ENCODE measurements at regions not wholly inside any gene's neighbourhood (a gene's known extent, or its start where the extent isn't known, plus 50 kb on each side); places are given as distances from the start of the nearest gene placed in this dataset.
A peak's percentile ranks its signal among the peaks of the same experiment; 100 is the strongest.
"Not testable (repeated sequence)": the region's sequence is repeated elsewhere in the genome, so short reads cannot be mapped to it uniquely, and the experiment has no call there.

GRCh38 chr3:75248974-75249373 lies 415.2 kb upstream of the FRG2C start:
- no peak for DNase-seq

GRCh38 chr3:75254685-75255084 lies 409.4 kb upstream of the FRG2C start:
- no peak for DNase-seq

GRCh38 chr3:75258825-75259683 lies 405.1 kb upstream of the FRG2C start:
- DNase-seq, result peak; percentile 6

GRCh38 chr3:75260975-75261374 lies 403.2 kb upstream of the FRG2C start:
- not testable (repeated sequence) for DNase-seq

- DNase-seq, result no peak
Observed at GRCh38 chr3:75262661-75263060, 401.5 kb upstream of the FRG2C start.

- DNase-seq, result no peak
Observed at GRCh38 chr3:75265897-75266296, 398.2 kb upstream of the FRG2C start.

GRCh38 chr3:75268576-75268975 lies 395.6 kb upstream of the FRG2C start:
- DNase-seq, result not testable (repeated sequence)

- DNase-seq, result not testable (repeated sequence)
Observed at GRCh38 chr3:75272237-75272636, 391.9 kb upstream of the FRG2C start.

GRCh38 chr3:75272691-75273090 lies 391.4 kb upstream of the FRG2C start:
- DNase-seq, result no peak

- not testable (repeated sequence) for DNase-seq
Observed at GRCh38 chr3:75285531-75286148, 378.5 kb upstream of the FRG2C start.

- not testable (repeated sequence) for DNase-seq
Observed at GRCh38 chr3:75288972-75289574, 375.1 kb upstream of the FRG2C start.

- DNase-seq, result no peak
Observed at GRCh38 chr3:75294124-75294523, 370.0 kb upstream of the FRG2C start.

- DNase-seq, result no peak
Observed at GRCh38 chr3:75295013-75295412, 369.1 kb upstream of the FRG2C start.

GRCh38 chr3:75296858-75297257 lies 367.3 kb upstream of the FRG2C start:
- DNase-seq, result no peak

GRCh38 chr3:75300606-75301005 lies 363.5 kb upstream of the FRG2C start:
- DNase-seq, result no peak

GRCh38 chr3:75301050-75301449 lies 363.1 kb upstream of the FRG2C start:
- not testable (repeated sequence) for DNase-seq

GRCh38 chr3:75303741-75304140 lies 360.4 kb upstream of the FRG2C start:
- DNase-seq, result no peak

- DNase-seq, result no peak
Observed at GRCh38 chr3:75305901-75306300, 358.2 kb upstream of the FRG2C start.

GRCh38 chr3:75311306-75311705 lies 352.8 kb upstream of the FRG2C start:
- DNase-seq, result not testable (repeated sequence)

GRCh38 chr3:75312469-75312868 lies 351.7 kb upstream of the FRG2C start:
- not testable (repeated sequence) for DNase-seq

GRCh38 chr3:75319776-75320175 lies 344.4 kb upstream of the FRG2C start:
- DNase-seq, result not testable (repeated sequence)

- DNase-seq, result no peak
Observed at GRCh38 chr3:75320369-75320768, 343.8 kb upstream of the FRG2C start.

GRCh38 chr3:75321060-75321459 lies 343.1 kb upstream of the FRG2C start:
- no peak for DNase-seq

GRCh38 chr3:75323936-75324335 lies 340.2 kb upstream of the FRG2C start:
- not testable (repeated sequence) for DNase-seq

All from COR-L47 (cell line).